IMR-90 (cell line): ENCODE measurements at regions not wholly inside any gene's neighbourhood (a gene's known extent, or its start where the extent isn't known, plus 50 kb on each side); places are given as distances from the start of the nearest gene placed in this dataset.

Source experiments
- ATAC-seq: fragments of 200-7000 bp; cut with Tn5 transposase; 2 replicates; pipeline ENCODE4 v1.9.1; 2020; ENCODE audit warnings: low read depth, mild to moderate bottlenecking, moderate library complexity
- BruUV-seq: library from RNA; stranded (reverse); fragments of 400-500 nt; replicated peaks from 2 replicates; lab custom pipeline; 2021; lab: Mats Ljungman, UMichigan
- CTCF ChIA-PET: fragments of 300-600 bp; formaldehyde crosslinking; extraction: SDS; loops from one replicate; lab custom pipeline; 2021; ENCODE audit warnings: antibody characterized with exemption; lab: Yijun Ruan, JAX
- POLR2A ChIA-PET: fragments of 300-600 bp; sonication (Branson Sonifier 250); formaldehyde crosslinking; loops from one replicate; lab custom pipeline; 2022; ENCODE audit warnings: antibody characterized with exemption; ENCODE audit not compliant: unreplicated experiment; lab: Charles Lee
- DNase-seq: peaks from one replicate; pipeline ENCODE4 v3.0.0; 2013
- H2AFZ ChIP-seq: replicated peaks from 2 replicates; pipeline ENCODE3; 2013; ENCODE audit warnings: low read length, mild to moderate bottlenecking; ENCODE audit not compliant: poor library complexity
- H2AK5ac ChIP-seq: 2 replicates; pipeline ENCODE4 v1.6.1; 2013; ENCODE audit warnings: low read depth, low read length, inconsistent platforms
- H2AK9ac ChIP-seq: replicated peaks from 2 replicates; pipeline ENCODE3; 2013; ENCODE audit warnings: mild to moderate bottlenecking, low read depth, low read length, moderate library complexity; ENCODE audit not compliant: poor library complexity
- H2BK120ac ChIP-seq: 2 replicates; pipeline ENCODE4 v1.6.1; 2013; ENCODE audit warnings: low read depth, low read length, inconsistent platforms
- H2BK15ac ChIP-seq: 3 replicates; pipeline ENCODE4 v1.6.1; 2013; ENCODE audit warnings: low read depth, low read length, inconsistent platforms
- H2BK20ac ChIP-seq: 2 replicates; pipeline ENCODE4 v1.6.1; 2013; ENCODE audit warnings: low read depth, mild to moderate bottlenecking, inconsistent platforms, low read length, moderate library complexity
- H2BK5ac ChIP-seq: 2 replicates; pipeline ENCODE4 v1.6.1; 2013; ENCODE audit warnings: mild to moderate bottlenecking, low read depth, low read length, inconsistent platforms; ENCODE audit not compliant: poor library complexity, severe bottlenecking
- H3K14ac ChIP-seq: replicated peaks from 2 replicates; pipeline ENCODE4 v1.6.1; 2013; ENCODE audit warnings: low read depth, low read length, inconsistent platforms
- H3K18ac ChIP-seq: 2 replicates; pipeline ENCODE4 v1.6.1; 2013; ENCODE audit warnings: low read depth, low read length, control low read depth
- H3K23ac ChIP-seq: 2 replicates; pipeline ENCODE4 v1.6.1; 2013; ENCODE audit warnings: low read depth, low read length, inconsistent platforms
- H3K27ac ChIP-seq: 2 replicates; pipeline ENCODE4 v1.5.1; 2013; ENCODE audit warnings: mild to moderate bottlenecking, control low read depth, low read length; ENCODE audit not compliant: insufficient read depth
- H3K27me3 ChIP-seq: 2 replicates; pipeline ENCODE4 v1.6.1; 2013; ENCODE audit warnings: low read length; ENCODE audit not compliant: control insufficient read depth, insufficient read depth
- H3K36me3 ChIP-seq: 2 replicates; pipeline ENCODE4 v1.6.1; 2013; ENCODE audit warnings: low read length, mixed read lengths; ENCODE audit not compliant: control insufficient read depth, insufficient read depth
- H3K4ac ChIP-seq: 2 replicates; pipeline ENCODE4 v1.6.1; 2013; ENCODE audit warnings: low read depth, low read length, inconsistent platforms
- H3K4me1 ChIP-seq: 2 replicates; pipeline ENCODE4 v1.6.1; 2013; ENCODE audit warnings: low read length, mixed read lengths; ENCODE audit not compliant: control insufficient read depth, insufficient read depth
- H3K4me2 ChIP-seq: 2 replicates; pipeline ENCODE4 v1.6.1; 2013; ENCODE audit warnings: low read depth, mild to moderate bottlenecking, control low read depth, low read length, moderate library complexity
- H3K4me3 ChIP-seq: 2 replicates; pipeline ENCODE4 v1.5.1; 2013; ENCODE audit warnings: low read depth, mild to moderate bottlenecking, control low read depth, low read length, moderate library complexity; ENCODE audit not compliant: insufficient read depth
- H3K56ac ChIP-seq: 2 replicates; pipeline ENCODE4 v1.6.1; 2013; ENCODE audit warnings: low read length, inconsistent platforms; ENCODE audit not compliant: insufficient read depth; ENCODE audit errors: extremely low read depth
- H3K79me1 ChIP-seq, 2 experiments: 2 replicates each; pipeline ENCODE4 v1.6.1; 2013; ENCODE audit warnings: low read length in 2 of 2, inconsistent platforms in 1 of 2, low read depth in 1 of 2
- H3K9ac ChIP-seq: 2 replicates; pipeline ENCODE4 v1.6.1; 2013; ENCODE audit warnings: low read depth, low read length, control low read depth
- H3K9me1 ChIP-seq: 2 replicates; pipeline ENCODE4 v1.6.1; 2013; ENCODE audit warnings: low read length, inconsistent platforms; ENCODE audit not compliant: insufficient read depth
- H3K9me3 ChIP-seq: 2 replicates; pipeline ENCODE4 v1.6.1; 2013; ENCODE audit warnings: low read length; ENCODE audit not compliant: control insufficient read depth, insufficient read depth
- H4K20me1 ChIP-seq: 2 replicates; pipeline ENCODE4 v1.6.1; 2013; ENCODE audit warnings: low read length, inconsistent platforms; ENCODE audit not compliant: insufficient read depth
- H4K5ac ChIP-seq: 2 replicates; pipeline ENCODE4 v1.6.1; 2013; ENCODE audit warnings: mild to moderate bottlenecking, low read depth, low read length, control low read depth
- H4K8ac ChIP-seq, 2 experiments: 2 replicates each; pipeline ENCODE4 v1.6.1; 2013; ENCODE audit warnings: low read depth in 2 of 2, low read length in 2 of 2, control low read depth in 1 of 2, inconsistent platforms in 1 of 2
- H4K91ac ChIP-seq: 2 replicates; pipeline ENCODE4 v1.6.1; 2013; ENCODE audit warnings: low read depth, low read length, inconsistent platforms; ENCODE audit not compliant: insufficient read depth
- BHLHE40 ChIP-seq: fragments of 150-350 bp; IDR thresholded peaks from 2 replicates; pipeline ENCODE4 v1.6.1; 2016; ENCODE audit warnings: mild to moderate bottlenecking, low read depth, low read length
- CEBPB ChIP-seq: IDR thresholded peaks from 2 replicates; pipeline ENCODE4 v1.6.1; 2012; ENCODE audit warnings: low read depth, low read length, improper control_type of control experiment
- CHD1 ChIP-seq: IDR thresholded peaks from 2 replicates; pipeline ENCODE4 v1.6.1; 2012; ENCODE audit warnings: low read depth, low read length, improper control_type of control experiment
- FOS ChIP-seq: fragments of 150-350 bp; IDR thresholded peaks from 2 replicates; pipeline ENCODE4 v1.6.1; 2016; ENCODE audit warnings: low read depth, low read length
- MAFK ChIP-seq: IDR thresholded peaks from 2 replicates; pipeline ENCODE4 v1.6.1; 2012; ENCODE audit warnings: low read depth, low read length, improper control_type of control experiment
- MAZ ChIP-seq: IDR thresholded peaks from 2 replicates; pipeline ENCODE4 v1.6.1; 2012; ENCODE audit warnings: low read depth, mild to moderate bottlenecking, low read length, improper control_type of control experiment, moderate library complexity, borderline replicate concordance
- MXI1 ChIP-seq: IDR thresholded peaks from 2 replicates; pipeline ENCODE4 v1.6.1; 2012; ENCODE audit warnings: low read depth, mild to moderate bottlenecking, low read length, moderate library complexity, borderline replicate concordance
- NFE2L2 ChIP-seq: fragments of 150-350 bp; IDR thresholded peaks from 2 replicates; pipeline ENCODE4 v1.6.1; 2016; ENCODE audit warnings: low read depth, mild to moderate bottlenecking, low read length
- POLR2A ChIP-seq: IDR thresholded peaks from 2 replicates; pipeline ENCODE4 v1.6.1; 2012; ENCODE audit warnings: mild to moderate bottlenecking, low read depth, low read length
- RAD21 ChIP-seq: IDR thresholded peaks from 2 replicates; pipeline ENCODE4 v1.6.1; 2012; ENCODE audit warnings: low read length, improper control_type of control experiment
- RCOR1 ChIP-seq: IDR thresholded peaks from 2 replicates; pipeline ENCODE4 v1.6.1; 2012; ENCODE audit warnings: mild to moderate bottlenecking, low read length, improper control_type of control experiment; ENCODE audit not compliant: insufficient replicate concordance
- RFX5 ChIP-seq: IDR thresholded peaks from 2 replicates; pipeline ENCODE4 v1.8.0; 2012; ENCODE audit warnings: low read depth, mild to moderate bottlenecking, low read length, moderate library complexity
- SMC3 ChIP-seq: fragments of 150-350 bp; IDR thresholded peaks from 2 replicates; pipeline ENCODE4 v1.6.1; 2016; ENCODE audit warnings: low read depth, mild to moderate bottlenecking, antibody characterized with exemption, low read length, moderate library complexity
- WGBS, 2 experiments: methylation state at CpG; one replicate each; pipeline versions ENCODE4 v1.1.5 to v1.1.7; 2013; ENCODE audit warnings: missing lambda C conversion rate in 2 of 2; ENCODE audit not compliant: insufficient read length in 1 of 2; ENCODE audit errors: extremely low coverage in 2 of 2; 5-methylcytosine and 5-hydroxymethylcytosine counted together
- dilution Hi-C: fragments of 300-500 bp; cut with HindIII; formaldehyde crosslinking; loops from one replicate; pipeline ENCODE4 v1.14.3; 2018; ENCODE audit warnings: low sequenced_read_pairs; ENCODE audit not compliant: unreplicated experiment
- in situ Hi-C: fragments of 300-500 bp; cut with MboI; formaldehyde crosslinking; loops from 3 replicates; pipeline ENCODE4 v1.14.3; 2019; ENCODE audit warnings: low sequenced_read_pairs, inconsistent platforms, mixed read lengths
- intact Hi-C: fragments of 100-400 bp; cut with micrococcal nuclease; formaldehyde crosslinking; loops from 2 replicates; pipeline ENCODE4 v1.10.0; 2022
- TF ChIP-seq, protein P1 (sequence below): fragments of 150-350 bp; IDR thresholded peaks from 2 replicates; pipeline ENCODE4 v1.6.1; 2016; ENCODE audit warnings: low read depth, mild to moderate bottlenecking, low read length, moderate library complexity, borderline replicate concordance
- TF ChIP-seq, protein P2 (sequence below): fragments of 150-350 bp; IDR thresholded peaks from 2 replicates; pipeline ENCODE4 v1.6.1; 2017; ENCODE audit warnings: mild to moderate bottlenecking, antibody characterized with exemption, low read length, low read depth
- TF ChIP-seq, protein P3 (sequence below): conservative IDR thresholded peaks from 2 replicates; pipeline ENCODE4 v1.5.1; 2012; ENCODE audit warnings: mild to moderate bottlenecking, low read depth, low read length, improper control_type of control experiment

DNA sequence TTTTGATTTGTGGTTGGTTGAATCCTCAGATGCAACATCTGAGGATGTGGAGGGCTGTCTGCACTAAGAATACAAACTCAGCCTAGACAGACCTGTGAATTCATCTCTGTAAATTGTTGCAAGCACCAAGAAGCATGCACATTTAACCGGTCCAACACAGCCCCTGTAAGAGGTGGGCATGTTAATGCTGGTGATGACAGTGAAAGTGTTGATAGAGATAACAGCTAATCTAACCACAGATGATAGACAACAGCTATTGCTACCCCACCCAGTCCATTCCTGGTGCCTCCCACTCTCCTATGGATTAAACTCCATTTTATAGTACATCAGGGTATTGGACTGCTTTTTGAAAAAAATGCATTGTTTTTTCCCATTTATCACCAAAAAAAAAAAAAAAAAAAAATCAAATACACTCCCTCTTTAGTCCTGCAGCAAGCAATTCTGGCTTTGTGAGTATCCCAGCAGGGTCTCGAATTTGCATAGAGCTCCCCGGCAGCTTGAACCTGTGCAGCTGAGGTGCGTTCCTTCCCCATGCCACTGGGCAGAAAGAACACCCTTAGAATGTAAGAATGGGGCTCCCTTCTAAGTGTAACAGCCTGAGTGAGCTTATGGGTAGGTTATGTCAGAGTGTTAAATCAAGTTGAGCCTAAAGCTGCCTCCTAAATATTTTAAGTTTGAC lies 270.9 kb upstream of the JARID2 start:
- Histone ChIP-seq H2AK5ac (no peak overlapping the region), H3K9me1 (no peaks in the 10 kb centered on the region), H3K36me3 (no peaks in the 10 kb centered on the region), H3K4ac (no peak overlapping the region), H3K27me3 (no peaks in the 10 kb centered on the region), H3K18ac (no peak overlapping the region), H3K79me1 (no peaks in the 10 kb centered on the region), H3K4me2 (no peak overlapping the region), H3K14ac (no peak overlapping the region), H2BK20ac (no peak overlapping the region), H3K4me1 (no peaks in the 10 kb centered on the region), H3K27ac (no peak overlapping the region), H2AFZ (no peak overlapping the region), H2BK120ac (no peak overlapping the region), H3K4me3 (no peak overlapping the region), H4K20me1 (no peaks in the 10 kb centered on the region), H4K8ac (no peak overlapping the region), H2AK9ac (no peak overlapping the region), H3K56ac (no peak overlapping the region), H3K9me3 (no peaks in the 10 kb centered on the region), H4K5ac (no peak overlapping the region), H4K91ac (no peak overlapping the region), H2BK15ac (no peak overlapping the region), H3K9ac (no peak overlapping the region), H2BK5ac (no peak overlapping the region), H3K23ac (no peak overlapping the region)
- dilution Hi-C loops, result no loop called here
- TF ChIP-seq MAFK (no peak), NFE2L2 (no peak), CEBPB (no peak), MAZ (no peak), POLR2A (no peak), RAD21 (no peak), SMC3 (no peak), FOS (no peak), BHLHE40 (no peak), RCOR1 (no peak), RFX5 (no peak), CHD1 (no peak), MXI1 (no peak)
- TF ChIP-seq, protein P1, sequence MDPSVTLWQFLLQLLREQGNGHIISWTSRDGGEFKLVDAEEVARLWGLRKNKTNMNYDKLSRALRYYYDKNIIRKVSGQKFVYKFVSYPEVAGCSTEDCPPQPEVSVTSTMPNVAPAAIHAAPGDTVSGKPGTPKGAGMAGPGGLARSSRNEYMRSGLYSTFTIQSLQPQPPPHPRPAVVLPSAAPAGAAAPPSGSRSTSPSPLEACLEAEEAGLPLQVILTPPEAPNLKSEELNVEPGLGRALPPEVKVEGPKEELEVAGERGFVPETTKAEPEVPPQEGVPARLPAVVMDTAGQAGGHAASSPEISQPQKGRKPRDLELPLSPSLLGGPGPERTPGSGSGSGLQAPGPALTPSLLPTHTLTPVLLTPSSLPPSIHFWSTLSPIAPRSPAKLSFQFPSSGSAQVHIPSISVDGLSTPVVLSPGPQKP, result no peak
- TF ChIP-seq, protein P2, sequence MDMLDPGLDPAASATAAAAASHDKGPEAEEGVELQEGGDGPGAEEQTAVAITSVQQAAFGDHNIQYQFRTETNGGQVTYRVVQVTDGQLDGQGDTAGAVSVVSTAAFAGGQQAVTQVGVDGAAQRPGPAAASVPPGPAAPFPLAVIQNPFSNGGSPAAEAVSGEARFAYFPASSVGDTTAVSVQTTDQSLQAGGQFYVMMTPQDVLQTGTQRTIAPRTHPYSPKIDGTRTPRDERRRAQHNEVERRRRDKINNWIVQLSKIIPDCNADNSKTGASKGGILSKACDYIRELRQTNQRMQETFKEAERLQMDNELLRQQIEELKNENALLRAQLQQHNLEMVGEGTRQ, result no peak
- TF ChIP-seq, protein P3, sequence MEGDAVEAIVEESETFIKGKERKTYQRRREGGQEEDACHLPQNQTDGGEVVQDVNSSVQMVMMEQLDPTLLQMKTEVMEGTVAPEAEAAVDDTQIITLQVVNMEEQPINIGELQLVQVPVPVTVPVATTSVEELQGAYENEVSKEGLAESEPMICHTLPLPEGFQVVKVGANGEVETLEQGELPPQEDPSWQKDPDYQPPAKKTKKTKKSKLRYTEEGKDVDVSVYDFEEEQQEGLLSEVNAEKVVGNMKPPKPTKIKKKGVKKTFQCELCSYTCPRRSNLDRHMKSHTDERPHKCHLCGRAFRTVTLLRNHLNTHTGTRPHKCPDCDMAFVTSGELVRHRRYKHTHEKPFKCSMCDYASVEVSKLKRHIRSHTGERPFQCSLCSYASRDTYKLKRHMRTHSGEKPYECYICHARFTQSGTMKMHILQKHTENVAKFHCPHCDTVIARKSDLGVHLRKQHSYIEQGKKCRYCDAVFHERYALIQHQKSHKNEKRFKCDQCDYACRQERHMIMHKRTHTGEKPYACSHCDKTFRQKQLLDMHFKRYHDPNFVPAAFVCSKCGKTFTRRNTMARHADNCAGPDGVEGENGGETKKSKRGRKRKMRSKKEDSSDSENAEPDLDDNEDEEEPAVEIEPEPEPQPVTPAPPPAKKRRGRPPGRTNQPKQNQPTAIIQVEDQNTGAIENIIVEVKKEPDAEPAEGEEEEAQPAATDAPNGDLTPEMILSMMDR, result no peak
- ATAC-seq, result no peak
- intact Hi-C loops, result no loop called here
- BruUV-seq, result no TSS peak
- in situ Hi-C loops, result no loop called here
- POLR2A ChIA-PET, result no interaction called here
- WGBS, 2 experiments, result no CpG with 5 or more reads among the region's 4 CpGs
- CTCF ChIA-PET, result no interaction called here
- DNase-seq, result no peak
